D341Med (cell line): ENCODE measurements at regions not wholly inside any gene's neighbourhood (a gene's known extent, or its start where the extent isn't known, plus 50 kb on each side); places are given as distances from the start of the nearest gene placed in this dataset.
"Not testable (repeated sequence)": the region's sequence is repeated elsewhere in the genome, so short reads cannot be mapped to it uniquely, and the experiment has no call there.

ENCODE experiments used
- DNase-seq: peaks from one replicate; pipeline ENCODE4 v3.0.0; 2012; ENCODE audit warnings: low spot score

GRCh38 chr18:62442391-62442790 is 80.4 kb upstream of the ZCCHC2 start:
- no peak for DNase-seq

GRCh38 chr18:62445386-62445917 is 77.4 kb upstream of the ZCCHC2 start:
- no peak for DNase-seq

- no peak for DNase-seq
These were observed 76.3 kb upstream of the ZCCHC2 start for GRCh38 chr18:62446511-62446910.

GRCh38 chr18:62447652-62448051 is 75.2 kb upstream of the ZCCHC2 start:
- no peak for DNase-seq

GRCh38 chr18:62448426-62448825 is 74.4 kb upstream of the ZCCHC2 start:
- DNase-seq, result no peak

GRCh38 chr18:62449490-62450104 is 73.2 kb upstream of the ZCCHC2 start:
- no peak for DNase-seq

- DNase-seq, result no peak
These were observed 72.7 kb upstream of the ZCCHC2 start for GRCh38 chr18:62450175-62450545.

- peak; percentile 41 for DNase-seq
These were observed 72.0 kb upstream of the ZCCHC2 start for GRCh38 chr18:62450546-62451410.

- no peak for DNase-seq
These were observed 70.5 kb upstream of the ZCCHC2 start for GRCh38 chr18:62452280-62452831.

- DNase-seq, result no peak
These were observed 69.0 kb upstream of the ZCCHC2 start for GRCh38 chr18:62453864-62454263.

- no peak for DNase-seq
These were observed 68.3 kb upstream of the ZCCHC2 start for GRCh38 chr18:62454527-62454926.

GRCh38 chr18:62455222-62455621 is 67.6 kb upstream of the ZCCHC2 start:
- no peak for DNase-seq

- no peak for DNase-seq
These were observed 64.9 kb upstream of the ZCCHC2 start for GRCh38 chr18:62457877-62458276.

GRCh38 chr18:62458346-62458745 is 64.5 kb upstream of the ZCCHC2 start:
- DNase-seq, result no peak

- no peak for DNase-seq
These were observed 63.7 kb upstream of the ZCCHC2 start for GRCh38 chr18:62458868-62459716.

GRCh38 chr18:62460851-62461300 is 61.9 kb upstream of the ZCCHC2 start:
- no peak for DNase-seq

- DNase-seq, result no peak
These were observed 61.2 kb upstream of the ZCCHC2 start for GRCh38 chr18:62461591-62461990.

- no peak for DNase-seq
These were observed 58.6 kb upstream of the ZCCHC2 start for GRCh38 chr18:62464266-62464665.

- DNase-seq, result not testable (repeated sequence)
These were observed 53.7 kb upstream of the ZCCHC2 start for GRCh38 chr18:62469131-62469530.
